MV-4-11 (cell line): ENCODE measurements at regions not wholly inside any gene's neighbourhood (a gene's known extent, or its start where the extent isn't known, plus 50 kb on each side); places are given as distances from the start of the nearest gene placed in this dataset.

Experiments used
- DNase-seq: peaks from one replicate; lab custom pipeline; 2025; lab: John Stamatoyannopoulos, UW

GRCh38 chr1:204736836-204737235 lies 51.3 kb upstream of the LRRN2 start:
- DNase-seq = no peak

GRCh38 chr1:204738506-204738905 lies 53.0 kb upstream of the LRRN2 start:
- DNase-seq = no peak

GRCh38 chr1:204740354-204740753 lies 54.8 kb upstream of the LRRN2 start:
- DNase-seq = no peak

GRCh38 chr1:204741440-204741839 lies 55.9 kb upstream of the LRRN2 start:
- DNase-seq = no peak

GRCh38 chr1:204742676-204743251 lies 57.2 kb upstream of the LRRN2 start:
- DNase-seq = no peak

- DNase-seq = no peak
These were observed 58.7 kb upstream of the LRRN2 start for GRCh38 chr1:204744107-204744779.

- DNase-seq = peak; percentile 27
These were observed 61.4 kb upstream of the LRRN2 start for GRCh38 chr1:204746838-204747442.

- no peak for DNase-seq
These were observed 65.9 kb upstream of the LRRN2 start for GRCh38 chr1:204751480-204751879.

- no peak for DNase-seq
These were observed 66.5 kb upstream of the LRRN2 start for GRCh38 chr1:204751883-204752687.

GRCh38 chr1:204752688-204753040 lies 67.1 kb upstream of the LRRN2 start:
- no peak for DNase-seq

- DNase-seq = no peak
These were observed 69.3 kb upstream of the LRRN2 start for GRCh38 chr1:204754821-204755220.

- DNase-seq = no peak
These were observed 70.8 kb upstream of the LRRN2 start for GRCh38 chr1:204756349-204756748.

- no peak for DNase-seq
These were observed 71.3 kb upstream of the LRRN2 start for GRCh38 chr1:204756811-204757210.

- no peak for DNase-seq
These were observed 73.1 kb upstream of the LRRN2 start for GRCh38 chr1:204758601-204759000.

- DNase-seq = no peak
These were observed 74.8 kb upstream of the LRRN2 start for GRCh38 chr1:204760350-204760749.

- no peak for DNase-seq
These were observed 75.2 kb upstream of the LRRN2 start for GRCh38 chr1:204760757-204761156.

GRCh38 chr1:204763773-204764427 lies 78.4 kb upstream of the LRRN2 start:
- DNase-seq = peak; percentile 67

GRCh38 chr1:204769997-204770396 lies 84.5 kb upstream of the LRRN2 start:
- DNase-seq = no peak

GRCh38 chr1:204771358-204771757 lies 85.8 kb upstream of the LRRN2 start:
- no peak for DNase-seq

GRCh38 chr1:204773246-204773645 lies 87.7 kb upstream of the LRRN2 start:
- DNase-seq = no peak

- DNase-seq = no peak
These were observed 90.0 kb upstream of the LRRN2 start for GRCh38 chr1:204775546-204775945.

- DNase-seq = no peak
These were observed 92.1 kb upstream of the LRRN2 start for GRCh38 chr1:204777591-204777990.
